Psoas muscle (tissue), 7 donors: ENCODE measurements at regions not wholly inside any gene's neighbourhood (a gene's known extent, or its start where the extent isn't known, plus 50 kb on each side); places are given as distances from the start of the nearest gene placed in this dataset.
"Not testable (repeated sequence)": the region's sequence is repeated elsewhere in the genome, so short reads cannot be mapped to it uniquely, and the experiment has no call there.

Experiments used
- ATAC-seq, 4 donors: fragments of 200-7000 bp; cut with Tn5 transposase; one replicate each; pipeline ENCODE4 v1.9.1; 2020; ENCODE audit warnings: moderate library complexity in 3 of 4, mild to moderate bottlenecking in 2 of 4
- DNase-seq, 2 donors: peaks; one replicate each; pipeline ENCODE4 v3.0.0-alpha.2; 2020
- H3K27ac ChIP-seq: fragments of 200-600 bp; one replicate; pipeline ENCODE4 v1.8.0; 2022
- H3K27me3 ChIP-seq, 3 donors: fragments of 200-600 bp in 1 of 3; one replicate each; pipeline versions ENCODE4 v1.6.1 to v1.8.0; 2013 to 2022; ENCODE audit warnings: low read length in 2 of 3, mild to moderate bottlenecking in 2 of 3, moderate library complexity in 1 of 3; ENCODE audit not compliant: insufficient read depth in 3 of 3
- H3K36me3 ChIP-seq, 2 donors: fragments of 200-600 bp in 1 of 2; one replicate each; pipeline versions ENCODE4 v1.6.1 to v1.8.0; 2013 to 2022; ENCODE audit warnings: low read depth in 1 of 2, mild to moderate bottlenecking in 1 of 2, moderate library complexity in 1 of 2; ENCODE audit not compliant: insufficient read depth in 1 of 2
- H3K4me1 ChIP-seq: fragments of 200-600 bp; one replicate; pipeline ENCODE4 v1.8.0; 2022
- H3K4me3 ChIP-seq: fragments of 200-600 bp; one replicate; pipeline ENCODE4 v1.8.0; 2022; ENCODE audit warnings: mild to moderate bottlenecking
- H3K9me3 ChIP-seq: fragments of 200-600 bp; one replicate; pipeline ENCODE4 v1.8.0; 2022
- WGBS, 3 donors: extraction: QIAGEN DNeasy Blood & Tissue Kit; methylation state at CpG; one replicate each; pipeline versions ENCODE4 v1.1.6 to v1.1.7; 2013; 5-methylcytosine and 5-hydroxymethylcytosine counted together
- intact Hi-C, 2 donors: fragments of 100-400 bp; cut with DNase I; formaldehyde crosslinking; loops; one replicate each; pipeline versions ENCODE4 v1.11.0 to v1.14.2; 2022
- TF ChIP-seq, protein P1 (sequence below): fragments of 200-600 bp; IDR thresholded peaks from one replicate; pipeline ENCODE4 v1.8.0; 2022; ENCODE audit warnings: antibody characterized with exemption
- donor health status: healthy with polysubstance abuse.
- donor health status: DM: no; HTN: no; CAD: no; lungs with moderate emphysema.
- donor health status: Bipolar disorder and iron deficiency.
- donor health status: healthy.
- donor health status: DM: yes; HTN: yes; CAD: no.
- donor health status: DM: no; HTN: no; CAD: no.
- donor health status: DM: yes; HTN: yes; CAD: no.

DNA sequence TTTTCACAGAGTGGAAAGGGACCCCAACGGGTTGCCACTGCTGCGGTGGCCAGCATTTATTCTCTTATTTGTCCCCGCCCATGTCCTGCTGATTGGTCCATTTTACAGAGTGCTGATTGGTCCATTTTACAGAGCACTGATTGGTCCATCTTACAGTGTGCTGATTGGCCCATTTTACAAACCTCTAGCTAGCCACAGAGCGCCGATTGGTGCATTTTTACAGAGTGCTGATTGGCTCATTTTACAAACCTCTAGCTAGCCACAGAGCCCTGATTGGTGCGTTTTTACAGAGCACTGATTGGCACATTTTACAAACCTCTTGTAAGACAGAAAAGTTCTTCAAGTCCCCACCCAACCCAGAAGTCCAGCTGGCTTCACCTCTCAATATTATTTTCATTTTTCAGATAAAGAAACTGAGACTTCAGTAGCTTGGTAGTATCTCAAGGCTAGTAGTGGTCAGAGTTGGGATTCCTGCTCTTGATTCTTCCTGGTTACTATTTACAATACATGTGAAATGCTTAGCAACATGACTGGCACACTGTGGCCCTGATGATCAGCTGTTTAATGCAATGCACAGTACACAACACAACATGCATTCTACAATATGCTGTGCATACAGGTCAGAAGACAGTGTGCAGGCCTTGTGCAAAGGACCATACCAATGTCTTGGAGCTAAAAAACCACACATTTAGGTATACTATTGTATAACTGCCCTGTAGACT is 63.6 kb upstream of the BOD1 start:
- DNase-seq = no peak
- intact Hi-C loops = no loop called here
- TF ChIP-seq, protein P1, sequence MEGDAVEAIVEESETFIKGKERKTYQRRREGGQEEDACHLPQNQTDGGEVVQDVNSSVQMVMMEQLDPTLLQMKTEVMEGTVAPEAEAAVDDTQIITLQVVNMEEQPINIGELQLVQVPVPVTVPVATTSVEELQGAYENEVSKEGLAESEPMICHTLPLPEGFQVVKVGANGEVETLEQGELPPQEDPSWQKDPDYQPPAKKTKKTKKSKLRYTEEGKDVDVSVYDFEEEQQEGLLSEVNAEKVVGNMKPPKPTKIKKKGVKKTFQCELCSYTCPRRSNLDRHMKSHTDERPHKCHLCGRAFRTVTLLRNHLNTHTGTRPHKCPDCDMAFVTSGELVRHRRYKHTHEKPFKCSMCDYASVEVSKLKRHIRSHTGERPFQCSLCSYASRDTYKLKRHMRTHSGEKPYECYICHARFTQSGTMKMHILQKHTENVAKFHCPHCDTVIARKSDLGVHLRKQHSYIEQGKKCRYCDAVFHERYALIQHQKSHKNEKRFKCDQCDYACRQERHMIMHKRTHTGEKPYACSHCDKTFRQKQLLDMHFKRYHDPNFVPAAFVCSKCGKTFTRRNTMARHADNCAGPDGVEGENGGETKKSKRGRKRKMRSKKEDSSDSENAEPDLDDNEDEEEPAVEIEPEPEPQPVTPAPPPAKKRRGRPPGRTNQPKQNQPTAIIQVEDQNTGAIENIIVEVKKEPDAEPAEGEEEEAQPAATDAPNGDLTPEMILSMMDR = no peak
- no peak for ATAC-seq
- WGBS, 3 donors = 94 to 98% (median 95%) methylated on average over 6 of the region's 6 CpGs
- no peaks in the 10 kb centered on the region for H3K4me1 ChIP-seq
- no peaks in the 10 kb centered on the region for H3K27me3 ChIP-seq
- H3K4me3 ChIP-seq = no peak overlapping the region
- H3K27ac ChIP-seq = no peak overlapping the region
- H3K9me3 ChIP-seq = no peaks in the 10 kb centered on the region
- H3K36me3 ChIP-seq = no peaks in the 10 kb centered on the region

DNA sequence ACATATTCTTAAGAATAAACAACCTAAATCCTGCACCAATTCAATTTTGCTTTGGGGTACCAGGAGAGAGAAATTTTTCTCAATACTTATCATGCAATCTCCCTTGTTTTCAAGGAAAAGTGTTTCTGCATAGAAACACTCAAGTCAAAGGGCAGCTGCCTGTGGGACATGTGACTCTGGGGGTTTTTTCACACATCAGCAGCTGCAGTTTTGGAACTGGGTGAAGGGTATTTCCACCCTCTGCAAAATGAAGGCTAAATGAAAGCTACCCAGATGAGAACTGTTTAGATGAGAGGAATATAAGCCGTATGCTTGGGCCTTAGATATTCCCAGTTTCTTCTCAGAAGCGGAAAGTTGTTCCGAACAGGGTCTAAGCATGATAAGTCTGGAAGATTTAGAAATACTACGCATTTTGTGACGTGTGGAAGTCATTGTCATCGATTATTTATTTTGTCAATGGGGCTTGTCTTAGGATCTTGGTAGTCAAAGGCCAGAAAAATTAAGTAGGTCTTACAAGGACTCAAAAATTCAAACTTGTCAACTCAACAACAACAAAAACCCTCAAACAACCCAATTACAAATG is 64.3 kb upstream of the BOD1 start:
- DNase-seq (no peak), ATAC-seq (no peak)
- no peak overlapping the region for H3K27ac ChIP-seq
- no peaks in the 10 kb centered on the region for H3K4me1 ChIP-seq
- TF ChIP-seq, protein P1 = no peak
- no peaks in the 10 kb centered on the region for H3K27me3 ChIP-seq
- H3K4me3 ChIP-seq = no peak overlapping the region
- H3K36me3 ChIP-seq = no peaks in the 10 kb centered on the region
- intact Hi-C loops = no loop called here
- 78 to 91% (median 90%) methylated on average over 6 of the region's 6 CpGs for WGBS, 3 donors
- no peaks in the 10 kb centered on the region for H3K9me3 ChIP-seq

DNA sequence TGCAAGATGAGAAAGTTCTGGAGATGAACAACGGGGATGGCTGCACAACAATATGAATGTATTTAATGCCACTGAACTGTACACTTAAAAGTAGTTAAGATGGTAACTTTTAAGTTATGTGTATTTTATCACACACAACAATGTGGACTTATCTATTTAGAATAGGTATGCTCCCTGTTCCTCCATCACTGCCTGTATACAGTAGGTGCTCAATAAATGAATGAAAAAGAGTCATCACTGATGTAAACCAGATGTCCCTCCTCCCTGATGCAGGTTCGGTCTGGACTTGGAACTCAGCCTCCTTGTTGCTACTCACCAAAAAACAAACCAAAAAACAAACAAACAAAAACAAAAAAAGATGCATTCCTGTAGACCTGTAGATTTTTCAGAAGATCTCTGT is 65.9 kb upstream of the BOD1 start:
- H3K4me1 ChIP-seq = no peaks in the 10 kb centered on the region
- DNase-seq = no peak
- H3K27me3 ChIP-seq = no peaks in the 10 kb centered on the region
- TF ChIP-seq, protein P1 = no peak
- no peak overlapping the region for H3K27ac ChIP-seq
- intact Hi-C loops = no loop called here
- ATAC-seq = no peak
- no peaks in the 10 kb centered on the region for H3K36me3 ChIP-seq
- H3K4me3 ChIP-seq = no peak overlapping the region
- no peaks in the 10 kb centered on the region for H3K9me3 ChIP-seq
- 89 to 93% (median 89%) methylated on average over 2 of the region's 2 CpGs for WGBS, 3 donors

DNA sequence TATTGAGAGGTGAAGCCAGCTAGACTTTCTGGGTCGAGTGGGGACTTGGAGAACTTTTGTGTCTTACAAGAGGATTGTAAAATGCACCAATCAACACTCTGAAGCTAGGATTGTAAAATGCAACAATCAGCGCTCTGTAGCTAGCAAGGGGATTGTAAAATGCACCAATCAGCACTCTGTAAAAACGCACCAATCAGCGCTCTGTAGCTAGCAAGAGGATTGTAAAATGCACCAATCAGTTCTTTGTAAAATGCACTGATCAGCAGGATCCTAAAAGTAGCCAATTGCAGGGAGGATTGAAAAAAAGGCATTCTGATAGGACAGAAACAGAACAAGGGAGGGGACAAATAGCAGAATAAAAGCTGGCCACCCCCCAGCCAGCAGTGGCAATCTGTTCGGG is 68.1 kb upstream of the BOD1 start:
- intact Hi-C loops, H3K9me3 ChIP-seq, H3K27me3 ChIP-seq, ATAC-seq, H3K4me1 ChIP-seq, H3K27ac ChIP-seq, H3K36me3 ChIP-seq, H3K4me3 ChIP-seq, DNase-seq: not testable (repeated sequence)
- 92 to 97% (median 92%) methylated on average over 5 of the region's 5 CpGs for WGBS, 3 donors

DNA sequence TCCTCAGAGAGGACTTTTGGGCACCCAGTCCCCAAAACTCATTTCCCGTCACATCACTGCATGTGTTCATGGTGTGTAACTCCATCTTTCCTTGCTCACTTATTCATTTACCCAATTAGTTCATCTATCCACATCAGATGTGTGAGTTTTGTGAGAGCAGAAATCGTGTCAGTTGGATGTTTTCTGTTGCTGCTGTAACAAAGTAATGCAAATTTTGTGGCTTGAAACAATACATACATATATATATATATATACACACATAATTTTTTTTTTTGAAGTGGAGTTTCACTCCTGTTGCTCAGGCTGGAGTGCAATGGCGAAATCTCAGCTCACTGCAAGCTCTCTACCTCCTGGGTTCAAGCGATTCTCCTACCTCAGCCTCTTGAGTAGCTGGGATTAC is 70.5 kb upstream of the BOD1 start:
- intact Hi-C loops = no loop called here
- peaks cover 15% of the 10 kb centered on the region for H3K4me1 ChIP-seq
- WGBS, 3 donors = 91 to 94% (median 93%) methylated on average over 4 of the region's 4 CpGs
- TF ChIP-seq, protein P1 = no peak
- no peaks in the 10 kb centered on the region for H3K27me3 ChIP-seq
- H3K9me3 ChIP-seq = no peaks in the 10 kb centered on the region
- H3K27ac ChIP-seq = no peak overlapping the region
- no peaks in the 10 kb centered on the region for H3K36me3 ChIP-seq
- ATAC-seq (no peak), DNase-seq (no peak)
- H3K4me3 ChIP-seq = no peak overlapping the region
